Hypothalamus (tissue), 51 donors: ENCODE measurements at regions not wholly inside any gene's neighbourhood (a gene's known extent, or its start where the extent isn't known, plus 50 kb on each side); places are given as distances from the start of the nearest gene placed in this dataset.

Experiments
- DNase-seq, 51 donors: peaks; one replicate each; lab custom pipeline; 2025; lab: John Stamatoyannopoulos, UW

GRCh38 chr4:45985038-45985437 is 138.8 kb downstream of the GABRG1 start:
- DNase-seq: no peak

GRCh38 chr4:45971108-45971507 is 152.7 kb downstream of the GABRG1 start:
- DNase-seq: no peak

- DNase-seq: no peak
Measured at GRCh38 chr4:45957353-45957752, 166.5 kb downstream of the GABRG1 start.

- no peak for DNase-seq
Measured at GRCh38 chr4:45954276-45954675, 169.6 kb downstream of the GABRG1 start.

DNA sequence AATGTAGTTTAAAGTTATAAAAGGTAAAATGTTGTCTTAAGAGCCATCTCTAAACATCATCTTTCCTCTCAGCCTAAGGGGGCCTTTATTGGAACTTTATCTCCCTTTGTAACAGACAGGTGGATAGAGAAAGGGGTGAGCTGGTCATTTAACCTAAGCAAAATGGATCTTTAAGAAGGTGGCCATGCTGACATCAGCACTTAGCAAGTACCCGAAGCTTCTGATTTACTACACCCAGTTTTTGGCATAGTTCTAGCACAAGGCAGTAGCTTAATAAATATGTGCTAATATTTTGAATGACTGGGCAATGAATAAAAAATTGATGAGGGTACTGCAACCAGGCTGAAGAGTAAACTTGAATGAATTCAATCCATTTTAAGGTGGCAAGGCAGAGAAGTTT is 172.7 kb downstream of the GABRG1 start:
- no peak for DNase-seq

DNA sequence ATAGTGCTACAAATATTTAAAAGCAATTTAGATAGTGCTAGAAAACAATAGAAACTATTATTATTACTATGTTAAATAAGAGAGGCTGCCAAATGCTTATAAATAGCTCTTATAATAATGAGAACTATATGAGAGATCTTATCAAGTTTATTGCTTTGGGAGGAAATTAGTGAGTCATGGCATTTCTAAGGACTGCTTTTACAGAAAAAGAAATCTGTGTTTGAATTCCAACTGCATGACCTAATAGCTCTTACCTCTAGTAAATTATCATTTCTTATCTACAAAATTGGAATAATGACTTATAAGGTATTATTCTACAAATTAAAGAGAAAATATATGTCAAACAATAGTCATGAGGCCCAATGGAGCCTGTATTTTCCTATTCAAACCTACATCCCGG is 177.2 kb downstream of the GABRG1 start:
- no peak for DNase-seq

DNA sequence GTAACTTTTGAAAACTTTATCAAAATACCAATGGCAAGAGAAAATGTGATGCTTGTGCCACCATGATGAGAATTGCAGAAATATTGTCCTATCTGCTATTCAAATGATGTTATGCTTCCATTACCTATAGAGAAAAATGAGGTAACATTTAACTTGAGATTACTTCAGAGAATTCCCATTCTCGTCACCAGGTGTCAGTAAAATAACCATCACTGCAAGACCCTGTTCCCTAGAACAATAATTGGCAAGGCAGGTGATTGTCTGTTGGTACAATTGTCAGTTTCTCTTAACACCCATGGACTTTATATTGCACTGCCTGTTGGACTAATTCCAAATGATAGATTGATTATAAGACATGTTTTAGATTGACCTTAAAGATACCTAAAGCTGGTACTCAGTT is 179.9 kb downstream of the GABRG1 start:
- no peak for DNase-seq

DNA sequence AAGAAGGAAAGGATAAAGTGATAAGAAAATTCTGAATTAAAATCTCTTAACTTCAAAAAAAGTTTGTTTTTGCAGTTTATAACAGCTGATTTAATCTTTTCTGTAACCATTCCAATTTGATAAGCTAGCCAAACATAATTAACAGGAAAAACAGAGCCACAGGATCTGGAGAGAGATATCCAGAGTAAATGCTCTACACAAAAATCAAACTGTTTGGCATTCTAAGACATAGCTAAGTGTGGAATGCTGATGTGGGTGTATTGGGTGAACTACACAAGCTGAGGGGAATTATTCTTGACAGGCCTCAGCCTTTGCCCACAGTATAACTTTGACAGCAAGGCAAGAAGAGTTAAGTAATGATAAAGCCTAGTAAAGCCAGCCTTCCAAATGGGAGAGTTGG is 184.8 kb downstream of the GABRG1 start:
- DNase-seq: no peak

- DNase-seq: no peak
Measured at GRCh38 chr4:45931154-45931553, 192.7 kb downstream of the GABRG1 start.

- no peak for DNase-seq
Measured at GRCh38 chr4:45927641-45928040, 196.2 kb downstream of the GABRG1 start.

DNA sequence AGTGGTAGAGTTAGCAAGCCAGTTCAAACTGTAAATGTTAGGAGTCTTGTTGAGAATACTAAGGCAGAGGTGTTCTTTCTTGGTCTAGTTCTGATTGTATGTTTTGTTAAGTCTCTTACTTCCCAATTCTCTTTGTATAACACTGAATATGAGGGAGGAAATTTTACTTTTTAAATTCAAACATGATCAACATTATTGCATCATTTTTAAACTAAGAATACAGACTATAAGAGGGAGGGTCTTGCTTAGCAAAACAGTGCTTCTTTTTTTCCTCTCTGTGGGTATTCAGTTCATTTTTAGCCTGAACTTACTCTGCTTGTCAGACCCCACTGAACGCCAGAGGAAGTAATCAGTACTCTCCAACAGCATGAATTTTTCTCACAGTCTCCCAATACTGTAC is 198.0 kb downstream of the GABRG1 start:
- no peak for DNase-seq

DNA sequence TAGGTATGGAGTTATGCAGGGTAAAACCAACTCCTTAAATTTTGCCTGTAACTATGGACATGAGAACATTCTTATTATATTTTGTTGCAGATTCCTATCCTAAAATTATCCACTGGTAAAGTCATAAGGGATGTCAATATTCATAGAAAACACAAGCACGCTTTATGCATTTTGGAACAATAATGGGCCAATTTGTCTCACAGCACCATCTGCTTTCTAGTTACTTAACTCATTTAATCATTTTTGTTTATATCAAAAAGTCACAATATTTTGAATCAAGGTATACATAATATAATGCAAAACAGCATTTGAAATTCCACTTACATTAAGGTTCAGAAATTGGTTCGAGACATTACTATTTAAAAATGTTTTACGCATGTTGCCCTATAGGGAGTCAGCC is 203.0 kb downstream of the GABRG1 start:
- DNase-seq: no peak

- no peak for DNase-seq
Measured at GRCh38 chr4:45910511-45910910, 213.3 kb downstream of the GABRG1 start.

GRCh38 chr4:45897946-45898585 is 225.8 kb downstream of the GABRG1 start:
- no peak for DNase-seq

DNA sequence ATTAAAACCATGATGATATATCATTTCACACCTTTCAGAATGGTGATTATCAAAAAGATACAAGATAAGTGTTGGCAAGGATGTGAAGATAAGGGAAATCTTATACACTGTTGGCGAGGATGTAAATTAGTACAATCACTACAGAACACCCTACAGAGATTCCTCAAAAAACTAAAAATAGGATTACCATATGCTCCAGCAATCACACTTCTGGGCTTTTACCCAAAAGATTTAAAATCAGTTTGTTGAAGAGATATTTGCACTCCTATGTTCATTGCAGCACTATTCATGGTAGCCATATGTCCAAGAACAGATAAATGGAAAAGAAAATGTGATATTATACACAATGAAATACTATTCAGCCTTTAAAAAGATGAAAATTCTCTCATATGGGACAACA is 240.4 kb downstream of the GABRG1 start:
- DNase-seq: no peak

GRCh38 chr4:45876235-45876890 is 247.5 kb downstream of the GABRG1 start:
- DNase-seq: no peak

DNA sequence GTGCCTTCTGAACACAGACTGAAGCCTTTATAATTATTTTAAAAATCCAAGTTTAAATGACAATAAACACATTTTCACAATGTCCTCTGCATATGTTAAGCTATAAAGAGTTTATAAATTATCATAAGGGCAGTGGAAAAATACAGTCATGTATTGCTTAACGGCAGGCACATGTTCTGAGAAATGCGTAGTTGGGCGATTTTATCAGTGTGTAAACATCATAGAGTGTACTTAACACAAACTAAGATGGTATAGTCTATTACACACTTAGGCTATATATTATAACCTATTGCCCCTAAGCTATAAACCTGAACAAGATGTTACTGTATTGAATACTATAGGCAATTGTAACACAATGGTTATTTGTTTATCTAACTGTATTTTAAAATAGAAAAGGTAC is 254.7 kb downstream of the GABRG1 start:
- DNase-seq: no peak

- no peak for DNase-seq
Measured at GRCh38 chr4:45865781-45866180, 258.1 kb downstream of the GABRG1 start.

DNA sequence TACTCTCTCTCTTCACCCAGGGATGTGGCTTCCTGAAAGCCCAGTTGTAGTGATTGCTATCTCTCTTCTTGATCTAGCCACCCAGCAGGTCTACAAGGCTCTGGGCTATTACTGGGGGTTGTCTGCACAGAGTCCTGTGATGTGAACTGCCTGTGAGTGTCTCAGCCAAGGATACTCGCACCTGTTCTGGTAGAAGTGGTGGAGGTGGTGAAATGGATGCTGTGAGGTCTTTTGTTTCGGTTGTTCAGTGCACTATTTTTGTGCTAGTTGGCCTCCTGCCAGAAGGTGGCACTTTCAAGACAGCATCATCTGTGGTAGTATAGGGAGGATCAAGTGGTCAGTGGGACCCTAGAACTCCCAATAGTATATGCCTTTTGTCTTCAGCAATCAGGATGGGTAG is 268.0 kb downstream of the GABRG1 start:
- DNase-seq: no peak

- no peak for DNase-seq
Measured at GRCh38 chr4:45846016-45846415, 277.8 kb downstream of the GABRG1 start.

- DNase-seq: no peak
Measured at GRCh38 chr4:45841791-45842190, 282.1 kb downstream of the GABRG1 start.

DNA sequence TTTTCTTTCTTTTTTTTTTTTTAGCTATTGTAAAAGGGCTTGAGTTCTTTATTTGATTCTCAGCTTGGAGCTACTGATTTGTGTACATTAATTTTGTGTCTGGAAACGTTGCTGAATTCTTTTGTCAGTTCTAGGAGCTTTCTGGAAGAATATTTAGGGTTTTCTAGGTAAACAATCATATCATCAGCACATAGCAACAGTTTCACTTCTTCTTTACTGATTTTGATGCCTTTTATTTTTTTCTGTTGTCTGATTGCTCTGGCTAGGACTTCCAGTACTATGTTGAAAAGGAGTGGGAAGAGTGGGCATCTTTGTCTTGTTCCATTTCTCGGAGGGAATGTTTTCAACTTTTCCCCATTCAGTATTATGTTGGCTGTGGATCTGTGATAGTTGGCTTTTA is 292.2 kb downstream of the GABRG1 start:
- DNase-seq: no peak

GRCh38 chr4:45803994-45804393 is 319.9 kb downstream of the GABRG1 start:
- no peak for DNase-seq
